Stimulated activated CD8-positive, alpha-beta memory T cell treated with anti-CD3 and anti-CD28 coated beads, Interleukin-15, amount 100 ng/mL, for 4 hours (primary cell): ENCODE measurements at regions not wholly inside any gene's neighbourhood (a gene's known extent, or its start where the extent isn't known, plus 50 kb on each side); places are given as distances from the start of the nearest gene placed in this dataset.

Experiments
- DNase-seq, 2 donors: peaks; one replicate each; pipeline ENCODE4 v3.0.0-alpha.2; 2020; ENCODE audit warnings: low read depth in 2 of 2

DNA sequence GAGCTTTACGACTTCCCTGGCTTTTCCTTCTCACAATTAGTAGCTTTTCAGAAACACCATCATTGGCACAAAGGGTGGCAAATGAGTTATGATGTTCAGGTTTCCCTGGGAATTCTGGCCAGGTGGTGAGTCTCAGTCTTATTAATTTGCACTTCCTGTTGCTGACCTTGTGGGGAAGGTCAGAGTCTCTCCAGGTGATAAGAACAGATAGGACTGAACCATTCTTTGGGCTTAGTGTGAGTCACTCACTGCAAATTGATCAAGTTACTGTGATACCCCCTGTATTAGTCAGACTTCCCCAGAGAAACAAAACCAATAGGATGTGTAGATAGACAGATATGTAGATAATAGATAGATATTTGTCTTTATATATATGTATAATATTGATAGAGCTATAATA lies 53.8 kb upstream of the RANBP3L start:
- DNase-seq, result no peak

DNA sequence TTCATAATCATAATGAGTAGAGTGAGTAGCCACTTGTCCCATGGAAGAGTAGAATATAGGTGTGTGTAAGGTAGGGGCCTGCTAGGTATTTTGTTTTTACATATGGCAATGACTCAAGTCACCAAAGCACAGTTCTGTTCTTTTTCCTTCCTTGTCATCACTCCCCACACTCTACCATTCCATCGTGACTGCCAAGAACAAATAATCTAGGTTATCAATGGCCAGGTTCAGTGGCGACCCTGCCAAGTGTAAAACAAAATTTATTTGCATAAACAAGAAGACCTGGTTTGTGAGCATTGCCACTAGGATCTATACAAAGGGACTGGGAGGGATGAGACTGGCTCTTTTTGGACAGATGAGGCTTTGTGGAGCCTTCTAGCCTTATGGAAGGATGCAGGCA lies 55.2 kb upstream of the RANBP3L start:
- DNase-seq, result no peak

DNA sequence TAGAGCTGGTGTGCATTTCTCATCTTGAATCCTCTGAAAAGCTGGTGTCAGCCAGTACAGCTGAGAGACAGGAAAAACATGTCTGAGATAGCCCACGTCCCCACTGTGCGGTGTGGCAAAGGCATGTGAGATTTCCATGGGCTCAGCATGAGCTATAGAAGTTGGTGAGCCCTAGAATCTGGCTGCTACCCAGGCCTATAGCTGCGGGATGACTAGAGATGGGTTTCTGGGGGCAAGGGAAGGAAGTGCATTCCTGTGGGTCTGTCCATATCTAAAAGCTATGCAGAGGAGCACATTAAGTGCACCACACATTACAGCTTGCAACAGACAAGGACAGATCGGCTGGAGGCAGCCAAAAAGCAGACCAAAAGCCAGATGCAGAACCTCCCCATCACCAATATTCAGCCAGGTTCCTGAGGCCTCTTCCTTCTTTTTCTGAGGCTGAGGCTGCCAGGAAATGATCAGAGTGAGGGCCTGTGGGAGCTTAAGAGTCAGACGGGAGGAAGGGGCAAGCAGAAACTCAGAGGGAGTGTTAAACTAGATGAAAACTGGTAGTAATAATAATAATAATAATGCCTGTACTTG lies 55.8 kb upstream of the RANBP3L start:
- no peak for DNase-seq

DNA sequence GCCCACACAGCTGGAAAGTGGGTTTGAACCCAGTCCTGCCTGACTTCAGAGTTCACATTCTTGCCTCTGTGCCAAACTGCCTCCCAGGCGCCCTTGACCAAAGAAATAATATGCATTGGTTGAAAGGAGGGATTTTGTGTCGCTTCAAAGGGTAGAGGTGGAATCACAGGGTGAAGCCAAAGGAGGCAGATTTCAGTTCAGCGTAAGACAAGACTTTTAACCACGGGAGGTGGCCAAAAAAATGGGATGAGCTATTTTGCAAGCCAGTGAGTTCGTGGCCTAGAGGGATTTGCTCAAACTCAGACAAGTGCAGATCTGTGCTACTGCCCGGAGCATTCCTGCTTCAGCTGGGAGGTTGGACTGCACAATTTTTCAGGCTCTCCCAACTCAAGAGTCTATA lies 57.6 kb upstream of the RANBP3L start:
- no peak for DNase-seq

DNA sequence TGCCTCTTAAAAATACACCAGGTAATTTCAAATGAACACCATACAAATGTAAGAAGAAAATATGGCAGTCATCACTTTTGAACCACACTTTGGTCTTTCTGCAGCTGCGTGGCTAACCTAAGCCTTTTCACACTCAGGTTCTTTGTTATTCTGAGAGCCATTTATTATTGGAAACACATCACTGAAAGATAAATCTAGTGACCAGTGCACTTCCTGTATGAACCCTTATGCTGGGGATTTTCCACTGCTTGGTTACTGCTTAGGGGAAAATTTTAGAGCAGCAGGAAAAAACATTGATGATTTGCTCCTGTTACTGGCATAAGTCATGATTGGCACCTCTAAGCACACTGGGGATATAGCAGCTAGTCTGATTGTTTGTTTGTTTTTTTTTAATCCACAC lies 58.6 kb upstream of the RANBP3L start:
- no peak for DNase-seq

DNA sequence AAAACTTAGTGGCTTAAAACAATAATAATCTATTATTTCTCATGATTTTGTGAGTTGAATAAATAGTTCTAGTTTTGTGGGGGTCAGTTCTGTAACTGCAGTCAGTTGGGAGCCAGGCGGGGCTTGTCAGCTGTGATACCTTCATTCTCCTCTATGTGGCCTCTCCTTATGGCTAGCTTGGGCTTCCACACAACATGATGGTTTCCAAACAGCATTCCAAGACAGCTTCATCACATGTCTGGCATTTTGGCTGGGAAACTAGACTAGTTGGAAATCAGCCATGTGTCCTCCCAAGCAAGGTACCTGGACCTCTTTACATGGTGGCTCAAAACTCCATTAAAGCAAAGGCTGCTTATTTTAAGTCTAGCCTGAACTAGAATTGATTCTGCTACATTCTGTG lies 61.4 kb upstream of the RANBP3L start:
- DNase-seq, result no peak

DNA sequence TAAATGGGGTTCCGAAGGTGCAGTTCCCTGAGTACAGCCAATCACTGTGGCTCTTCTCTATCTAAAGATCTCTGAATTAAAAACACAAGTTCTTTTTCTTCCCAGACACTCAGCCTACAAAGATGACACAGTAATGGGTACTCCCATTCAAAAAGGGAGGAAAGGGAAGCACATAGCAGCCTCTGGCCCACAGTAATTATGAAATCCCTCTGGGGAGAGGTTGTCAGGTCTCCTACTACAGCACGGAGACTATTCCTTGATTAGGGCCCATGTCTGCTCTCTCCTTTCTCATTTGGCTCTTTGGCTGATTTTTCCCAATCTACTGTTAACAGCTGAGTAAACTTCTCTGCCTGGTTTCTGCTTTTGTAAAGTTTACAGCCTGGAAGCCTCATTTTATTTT lies 62.0 kb upstream of the RANBP3L start:
- no peak for DNase-seq

DNA sequence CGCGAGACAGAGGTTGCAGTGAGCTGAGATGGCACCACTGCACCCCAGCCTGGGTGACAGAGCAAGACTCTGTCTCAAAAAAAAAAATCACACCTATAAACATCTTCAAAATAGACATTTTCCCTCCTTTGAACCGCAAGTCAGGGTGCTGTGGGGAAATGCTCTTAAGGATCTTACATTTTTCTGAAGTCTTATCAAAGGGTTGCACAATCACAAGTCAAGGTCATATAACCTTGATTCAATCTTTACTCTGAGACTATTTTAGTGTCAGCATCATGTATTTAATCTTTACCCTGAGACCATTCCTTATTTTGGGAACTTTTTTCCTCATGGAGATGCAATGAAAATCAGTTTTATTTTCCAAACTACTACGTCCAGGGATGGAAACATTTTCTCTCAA lies 62.8 kb upstream of the RANBP3L start:
- DNase-seq, result no peak

DNA sequence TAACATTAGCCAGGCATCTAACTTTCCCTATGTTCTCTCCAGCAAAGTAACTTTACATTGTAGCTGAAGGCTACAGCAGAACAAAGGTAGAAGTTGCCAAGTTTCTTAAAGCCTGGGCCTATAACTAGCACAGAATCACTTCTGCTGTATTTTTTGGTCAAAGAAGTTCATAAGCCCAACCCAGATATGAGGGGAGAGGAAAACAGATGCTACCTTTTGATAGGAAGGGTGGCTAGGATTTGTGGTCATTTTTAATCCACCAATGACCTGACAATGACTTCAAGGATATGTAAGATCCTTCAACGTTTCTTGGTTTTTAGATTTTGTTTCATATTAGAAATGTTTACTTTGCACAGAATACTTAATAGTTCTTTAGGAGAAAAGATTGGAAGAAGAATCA lies 64.2 kb upstream of the RANBP3L start:
- no peak for DNase-seq

DNA sequence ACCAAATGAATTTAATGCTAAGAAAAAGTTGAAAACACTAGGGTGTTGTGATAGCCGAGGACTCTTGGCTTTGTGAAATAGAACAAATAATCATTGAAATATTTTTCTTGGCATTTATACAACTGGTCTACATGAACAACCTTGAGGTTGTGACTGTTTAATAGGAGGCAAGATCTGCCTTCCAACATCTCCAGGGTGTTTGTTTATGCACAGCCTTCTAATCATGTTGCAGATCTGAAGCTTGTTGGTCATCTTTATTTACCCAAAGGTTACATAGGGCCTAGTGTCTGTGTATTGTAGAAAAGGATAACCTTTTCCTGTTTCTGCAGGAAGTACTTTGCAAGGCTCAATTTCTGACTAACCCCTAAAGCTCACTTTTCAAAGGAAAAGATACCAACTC lies 65.2 kb upstream of the RANBP3L start:
- DNase-seq, result no peak

DNA sequence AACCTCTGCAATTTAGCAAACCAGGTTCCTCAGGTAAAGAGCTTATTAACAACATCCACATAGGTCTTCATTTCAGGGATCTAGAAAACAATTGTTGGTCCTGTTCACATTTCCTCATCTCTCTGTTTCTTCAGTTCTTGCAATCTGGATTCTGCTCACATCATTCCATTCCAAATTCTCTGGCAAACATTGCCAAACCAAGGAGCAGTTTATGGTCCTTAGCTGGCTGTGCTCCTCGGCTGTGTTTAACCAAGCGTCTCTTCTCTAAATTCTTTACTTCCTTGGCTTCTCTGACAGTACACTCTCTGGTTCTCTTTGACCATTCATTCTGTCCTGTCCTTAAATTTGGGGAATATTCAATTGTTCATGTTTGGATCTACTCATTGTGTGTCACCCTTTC lies 65.8 kb upstream of the RANBP3L start:
- DNase-seq, result no peak

DNA sequence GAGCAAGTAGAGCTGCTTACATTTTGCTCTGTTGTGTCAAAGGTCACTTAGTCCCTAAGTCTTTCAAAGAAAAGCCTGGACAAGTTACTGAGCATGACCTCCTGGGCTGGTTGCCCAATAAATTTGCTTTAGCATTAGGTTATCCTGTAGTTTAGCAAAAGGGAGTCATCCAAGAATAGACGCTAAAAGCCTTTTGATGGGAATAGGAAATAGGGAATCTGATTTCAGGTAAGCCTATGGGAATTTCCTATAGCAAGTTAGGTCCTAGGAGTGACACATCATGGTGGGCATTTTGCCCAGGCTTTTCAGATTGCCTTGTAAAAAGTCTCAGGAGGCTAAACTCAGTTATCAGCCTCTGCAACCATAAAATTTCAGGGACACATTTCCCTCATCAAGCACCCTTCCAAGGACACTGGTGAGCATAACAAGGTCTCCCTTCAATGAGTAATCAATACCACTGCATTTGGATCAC lies 67.6 kb upstream of the RANBP3L start:
- DNase-seq, result no peak

DNA sequence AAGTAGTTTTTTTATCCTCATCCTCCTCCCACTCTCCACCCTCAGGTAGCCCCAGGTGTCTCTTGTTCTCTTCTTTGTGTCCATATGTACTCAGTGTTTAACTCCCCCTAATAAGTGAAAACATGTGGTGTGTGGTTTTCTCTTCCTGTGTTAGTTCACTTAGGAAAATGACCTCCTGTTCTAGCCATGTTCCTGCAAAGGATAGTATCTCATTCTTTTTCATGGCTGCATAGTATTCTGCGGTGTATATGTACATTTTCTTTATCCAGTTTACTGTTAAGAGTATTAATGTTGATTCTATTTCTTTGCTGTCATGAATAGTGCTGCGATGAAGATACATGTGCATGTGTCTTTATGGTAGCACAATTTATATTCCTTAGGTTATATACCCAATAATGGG lies 68.4 kb upstream of the RANBP3L start:
- DNase-seq, result no peak

DNA sequence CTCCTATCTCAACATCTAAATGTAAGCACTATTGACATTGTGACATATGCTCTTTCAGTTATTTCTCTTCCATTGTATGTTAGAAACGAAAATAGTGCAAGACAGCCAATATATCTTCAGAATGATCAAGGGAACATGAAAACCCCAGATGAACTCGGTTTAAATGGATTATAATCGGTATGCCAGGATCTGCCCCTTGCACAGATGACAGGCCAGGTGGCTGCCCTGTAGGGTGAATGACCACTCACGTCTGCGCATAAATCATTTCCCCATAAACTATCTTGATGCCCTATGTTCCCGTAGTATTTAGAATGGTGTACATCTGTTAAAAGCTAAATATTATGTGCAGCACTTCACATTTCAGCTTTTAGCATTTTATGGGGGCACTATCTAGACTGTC lies 69.7 kb upstream of the RANBP3L start:
- DNase-seq, result no peak

DNA sequence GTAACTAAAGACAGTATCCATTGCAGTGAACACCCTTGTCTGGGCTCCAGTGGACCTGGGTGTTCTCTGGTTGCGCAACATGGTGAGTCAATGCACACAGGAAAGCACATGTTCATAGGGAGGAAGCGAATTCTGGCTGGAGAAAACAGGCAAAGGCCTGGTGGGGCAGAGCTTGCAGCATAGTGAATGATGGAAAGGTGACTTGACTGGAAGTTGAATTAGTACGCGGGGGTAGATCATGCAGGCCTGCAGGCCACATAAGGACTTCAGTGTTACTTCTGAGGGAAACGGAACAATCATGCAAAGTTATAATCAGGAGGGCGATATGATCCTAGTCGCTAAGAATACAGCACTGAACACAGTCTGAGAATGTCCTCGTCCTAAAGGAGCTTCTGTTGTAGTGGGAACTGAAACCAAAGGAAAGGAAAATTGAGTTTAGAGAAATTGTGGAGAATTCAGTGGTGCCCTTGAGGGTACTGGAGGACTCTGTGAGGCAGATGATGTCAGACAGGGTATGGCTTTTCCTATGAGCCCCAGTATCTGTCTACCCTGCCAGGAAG lies 71.9 kb upstream of the RANBP3L start:
- no peak for DNase-seq

DNA sequence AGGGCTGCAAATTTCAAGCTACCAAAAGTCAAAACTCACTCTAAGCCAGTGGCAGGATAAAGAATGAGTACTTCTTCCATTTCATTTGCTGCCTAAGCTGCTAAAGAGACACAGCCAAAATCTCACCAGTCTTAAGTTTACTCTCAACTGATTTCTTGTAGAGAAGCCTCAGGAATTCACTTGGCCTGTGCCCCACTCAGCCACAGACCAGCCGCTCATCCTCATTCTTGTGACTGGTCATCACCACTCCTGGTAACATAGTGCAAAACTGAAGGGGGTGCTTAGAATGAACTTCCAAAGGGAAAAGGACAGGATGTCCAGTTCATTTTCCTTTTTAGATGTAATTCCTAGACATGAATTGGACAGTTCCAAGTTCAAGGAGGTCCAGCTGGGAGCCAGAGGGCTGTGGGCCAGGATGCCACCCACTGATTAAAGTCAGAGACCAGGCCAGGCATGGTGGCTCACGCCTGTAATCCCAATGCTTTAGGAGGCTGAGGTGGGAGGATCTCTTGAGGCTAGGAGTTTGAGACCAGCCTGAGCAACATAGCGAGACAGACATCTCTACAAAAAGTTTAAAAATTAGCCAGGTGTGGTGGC lies 72.7 kb upstream of the RANBP3L start:
- no peak for DNase-seq

DNA sequence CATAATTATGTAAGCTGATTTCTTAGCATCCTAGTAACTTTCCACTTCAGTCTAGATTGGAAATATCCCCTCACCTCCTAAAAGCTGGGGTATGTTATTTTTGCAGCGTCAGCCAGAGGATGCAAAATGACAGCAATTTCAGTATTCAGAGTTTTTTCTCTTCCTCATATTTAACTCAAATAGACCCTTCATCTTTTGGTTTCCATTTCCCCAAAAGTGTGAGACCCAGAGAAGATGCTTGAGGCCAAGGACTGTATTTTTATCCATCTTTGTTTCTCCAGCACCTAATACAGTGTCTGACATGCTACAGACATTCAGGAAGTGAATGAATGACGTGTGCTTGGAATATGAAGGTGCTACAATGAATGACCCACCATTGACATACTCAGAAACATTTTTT lies 75.5 kb upstream of the RANBP3L start:
- no peak for DNase-seq

DNA sequence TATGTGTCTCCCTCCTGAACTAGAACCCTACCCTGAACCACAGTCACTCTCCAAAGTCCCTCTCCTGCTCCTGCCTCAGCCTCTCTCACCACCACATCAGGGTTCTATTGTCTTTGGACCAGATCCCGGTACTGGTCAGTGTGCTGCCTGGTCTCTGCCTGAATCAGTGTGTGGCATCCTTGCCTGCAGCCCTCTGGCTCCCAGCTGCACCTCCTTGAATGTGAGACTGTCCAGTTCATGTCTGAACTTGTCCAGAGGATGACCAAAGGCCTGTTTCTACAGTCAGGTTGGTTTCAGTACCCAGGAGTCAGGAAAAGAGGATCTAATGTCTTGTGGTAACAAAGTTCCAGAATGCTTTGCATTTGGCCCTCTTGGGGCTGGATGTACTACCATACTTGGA lies 76.8 kb upstream of the RANBP3L start:
- no peak for DNase-seq

DNA sequence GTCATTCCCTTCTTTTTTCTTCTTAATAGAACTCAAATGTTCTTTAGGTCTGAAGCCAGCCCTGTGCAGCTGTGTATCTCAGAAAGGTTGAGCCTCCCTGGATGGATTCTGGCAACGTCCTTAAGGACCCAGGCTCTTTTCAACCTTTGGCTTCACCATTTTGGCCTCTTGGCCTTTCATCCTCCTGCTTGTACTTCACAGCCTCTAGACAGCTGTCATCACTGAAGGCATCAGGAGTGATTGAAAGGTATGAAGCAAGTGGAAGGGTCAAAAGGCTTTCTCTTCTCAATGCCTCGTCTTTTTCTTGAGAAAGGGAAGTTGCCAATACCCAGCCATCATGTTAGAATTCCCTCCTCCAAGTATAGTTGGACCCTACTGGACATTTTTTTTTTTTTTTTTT lies 81.2 kb upstream of the RANBP3L start:
- DNase-seq, result no peak

DNA sequence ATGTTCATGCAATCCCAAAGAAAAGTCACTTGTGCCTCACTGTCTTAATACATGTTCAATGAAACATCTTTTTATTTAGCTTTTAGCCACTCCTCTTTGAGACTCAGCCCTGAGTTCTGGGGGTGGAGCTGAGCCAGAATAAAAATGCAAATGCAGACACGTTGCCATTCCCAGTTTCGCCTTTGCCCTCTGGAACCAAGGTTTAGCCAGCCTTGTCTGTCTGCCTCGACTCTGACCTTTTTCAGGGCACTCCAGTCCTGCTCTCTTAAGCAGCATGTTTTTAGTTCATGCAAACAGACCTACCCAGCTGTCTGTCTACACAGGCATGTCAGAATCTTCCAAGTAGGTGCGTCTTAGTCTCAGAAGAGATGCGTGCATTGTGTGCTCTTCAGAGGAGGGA lies 82.2 kb upstream of the RANBP3L start:
- DNase-seq, result no peak

DNA sequence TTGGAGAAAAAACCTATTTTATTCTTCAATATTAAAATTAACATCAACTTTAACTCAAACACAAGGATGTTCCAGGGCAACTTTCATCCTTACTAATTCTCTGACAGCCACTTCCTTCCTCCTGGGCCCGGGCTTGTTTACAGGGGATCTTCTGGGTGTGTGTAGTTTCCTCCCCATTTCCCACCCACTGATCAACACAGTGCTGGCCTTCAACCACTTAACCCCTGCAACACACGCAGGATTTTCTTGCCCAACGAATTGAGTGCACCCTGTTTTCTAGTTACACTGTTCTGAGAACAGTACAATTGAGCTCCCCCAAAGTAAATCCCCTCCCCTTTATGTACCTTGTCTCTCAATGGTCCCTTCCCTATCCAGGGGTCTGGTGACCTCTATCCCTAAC lies 83.1 kb upstream of the RANBP3L start:
- no peak for DNase-seq

DNA sequence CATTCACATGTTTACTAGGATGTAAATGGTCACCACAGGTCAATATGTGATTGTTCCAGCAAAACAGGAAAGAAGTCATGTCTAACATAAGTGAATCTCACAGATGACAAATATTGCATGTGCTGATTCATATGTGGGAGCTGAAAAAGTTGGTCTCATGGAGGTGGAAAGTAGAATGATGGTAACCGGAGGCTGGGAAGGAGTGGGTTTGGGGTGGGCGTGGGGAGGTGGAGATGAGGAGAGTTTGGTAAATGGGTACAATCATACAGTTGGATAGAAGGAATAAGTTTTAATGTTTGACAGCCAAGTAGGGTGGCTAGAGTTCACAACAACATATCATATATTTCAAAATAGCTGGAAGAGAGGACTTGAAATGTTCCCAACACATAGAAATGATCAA lies 83.8 kb upstream of the RANBP3L start:
- no peak for DNase-seq

DNA sequence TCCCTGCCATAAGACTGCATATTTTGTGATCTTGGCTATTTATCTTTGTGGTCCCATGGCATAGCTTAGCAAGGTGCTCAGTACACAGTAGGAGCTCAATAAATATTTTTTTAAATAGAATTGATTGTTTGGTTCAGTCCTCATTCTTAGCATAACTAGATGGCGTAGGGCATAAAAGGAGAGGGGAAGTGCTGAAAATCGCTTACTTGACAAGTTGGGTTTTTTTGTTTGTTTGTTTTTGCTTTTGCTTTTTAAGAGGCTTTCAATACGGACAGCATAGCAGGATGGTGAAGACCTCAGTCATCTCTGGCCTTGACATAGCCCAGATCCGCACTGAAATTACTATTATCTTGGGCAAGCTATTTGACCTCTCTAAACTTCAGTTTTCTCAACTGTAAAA lies 86.6 kb upstream of the RANBP3L start:
- DNase-seq, result no peak

DNA sequence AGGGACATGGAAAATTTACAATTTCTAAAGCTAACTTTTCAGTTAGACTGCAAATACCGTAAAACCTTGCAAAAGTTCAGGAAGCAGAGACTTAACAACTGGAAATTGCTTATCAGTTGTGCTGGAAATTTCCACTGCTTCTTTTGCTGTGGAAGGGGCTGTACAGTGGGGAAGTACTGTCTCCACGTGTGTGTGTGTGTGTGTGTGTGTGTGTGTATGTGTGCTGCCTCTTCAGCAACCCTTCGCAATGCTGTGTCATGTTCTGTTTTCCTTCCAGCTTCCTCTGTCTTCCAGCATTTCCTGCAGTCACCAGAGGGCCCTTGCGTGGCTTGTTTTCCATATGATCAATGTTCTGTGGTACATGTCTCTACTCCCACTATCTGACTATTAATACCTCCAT lies 87.5 kb upstream of the RANBP3L start:
- no peak for DNase-seq
